Stimulated activated CD4-positive, alpha-beta T cell treated with anti-CD3 and anti-CD28 coated beads, Interleukin-15, amount 100 ng/mL, for 1 hour (primary cell): ENCODE measurements at regions not wholly inside any gene's neighbourhood (a gene's known extent, or its start where the extent isn't known, plus 50 kb on each side); places are given as distances from the start of the nearest gene placed in this dataset.
"Not testable (repeated sequence)": the region's sequence is repeated elsewhere in the genome, so short reads cannot be mapped to it uniquely, and the experiment has no call there.

Experiments used
- DNase-seq, 2 donors: peaks; one replicate each; pipeline ENCODE4 v3.0.0-alpha.2; 2020; ENCODE audit warnings: low read depth in 1 of 2, low spot score in 1 of 2

DNA sequence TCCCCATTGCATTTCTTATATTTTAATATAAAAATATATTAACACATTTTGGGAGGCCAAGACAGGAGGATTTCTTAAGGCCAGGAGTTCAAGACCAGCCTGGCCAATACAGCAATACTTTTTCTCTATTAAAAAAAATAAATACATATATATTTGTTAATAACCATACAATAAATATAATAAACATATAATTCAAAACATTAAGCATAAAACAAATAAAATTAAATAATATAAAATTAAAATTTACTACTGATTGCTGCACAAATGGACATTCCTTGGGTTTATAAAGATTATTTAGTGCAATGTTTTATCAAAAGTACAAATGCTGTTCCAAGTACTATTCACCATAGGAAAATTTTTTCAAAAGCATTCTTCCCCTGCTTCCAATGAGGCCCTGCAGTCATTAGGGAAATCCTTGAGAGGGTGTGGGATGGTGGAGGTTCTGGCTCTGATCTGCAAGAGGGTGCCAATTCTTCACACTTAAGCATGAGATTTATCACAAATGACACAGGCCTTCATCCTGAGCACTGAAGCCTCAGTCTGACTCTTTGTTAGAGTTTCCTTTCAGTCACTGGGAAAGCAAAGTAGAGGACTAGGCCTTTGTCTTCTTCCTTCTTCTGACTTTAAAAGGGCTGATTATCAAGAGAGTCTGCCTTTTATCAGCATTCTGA is 596.7 kb downstream of the EPM2A start:
- DNase-seq, result no peak

DNA sequence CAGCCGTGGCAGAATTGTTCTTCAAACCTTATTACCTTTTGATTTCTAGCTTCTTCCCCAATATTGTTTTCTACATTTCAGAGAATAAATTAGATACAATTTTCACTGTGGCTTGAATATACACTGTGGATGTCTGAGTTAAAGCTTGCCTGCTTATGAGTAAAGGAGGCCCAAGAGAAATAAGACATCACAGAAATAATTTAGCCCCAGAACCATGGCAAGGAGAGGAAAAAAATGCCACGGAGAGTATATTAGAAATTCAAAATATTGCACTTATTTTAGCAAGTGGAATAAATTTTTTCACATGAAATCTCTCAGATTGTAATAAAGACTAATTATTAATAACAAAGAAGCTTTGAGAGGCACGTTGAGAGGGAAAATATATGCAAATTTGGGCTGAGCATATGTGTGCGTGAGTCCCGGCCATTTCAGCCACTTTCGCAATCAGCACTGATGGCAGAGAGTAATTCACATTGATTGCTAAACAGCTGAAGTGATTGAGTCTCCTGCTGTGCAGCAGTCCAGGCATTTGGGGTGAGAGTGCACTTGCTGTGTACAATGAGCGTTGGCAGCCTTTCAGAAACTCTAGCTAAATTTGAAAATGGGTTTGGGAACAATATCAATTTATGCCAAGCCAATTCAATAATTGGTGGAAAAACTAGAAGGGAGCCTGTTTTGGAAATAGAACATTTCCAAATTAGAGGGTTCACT is 596.0 kb downstream of the EPM2A start:
- DNase-seq, result no peak

DNA sequence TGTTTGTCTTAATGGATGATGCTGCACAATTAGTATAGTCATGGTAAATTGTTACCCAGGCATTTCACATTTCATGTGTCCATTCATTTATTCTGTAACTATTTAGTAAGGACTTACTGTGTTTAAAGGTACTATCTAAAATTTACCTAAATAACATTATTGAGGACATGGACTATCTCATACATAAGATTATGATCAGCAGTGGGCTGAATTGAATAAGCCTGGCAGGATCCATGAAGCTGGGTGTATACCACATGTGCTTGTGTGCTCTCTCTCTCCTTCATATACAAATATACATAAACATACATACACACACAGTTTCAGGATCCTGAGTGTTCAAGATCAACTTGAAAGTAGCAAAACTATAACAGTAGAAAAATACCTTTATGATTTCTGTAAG is 595.4 kb downstream of the EPM2A start:
- DNase-seq, result no peak

DNA sequence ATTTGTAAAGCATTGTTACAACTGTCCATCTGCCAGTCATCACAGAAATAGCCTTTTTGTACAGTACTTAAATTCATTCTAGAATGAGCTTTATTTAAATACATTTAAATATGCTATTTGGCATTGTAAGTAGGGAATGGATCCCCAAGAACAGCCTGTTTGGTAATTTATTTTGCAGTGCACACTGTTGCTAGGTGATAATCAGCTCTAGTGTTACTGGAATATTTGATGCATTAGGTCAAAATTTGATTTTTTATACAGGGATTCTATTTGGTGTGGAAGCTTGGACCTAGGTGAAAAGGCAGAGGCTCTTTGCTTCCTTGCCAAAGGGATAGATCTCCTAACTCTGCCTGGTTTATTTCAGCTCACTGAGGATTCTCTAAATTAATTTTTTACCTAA is 593.7 kb downstream of the EPM2A start:
- DNase-seq, result no peak

DNA sequence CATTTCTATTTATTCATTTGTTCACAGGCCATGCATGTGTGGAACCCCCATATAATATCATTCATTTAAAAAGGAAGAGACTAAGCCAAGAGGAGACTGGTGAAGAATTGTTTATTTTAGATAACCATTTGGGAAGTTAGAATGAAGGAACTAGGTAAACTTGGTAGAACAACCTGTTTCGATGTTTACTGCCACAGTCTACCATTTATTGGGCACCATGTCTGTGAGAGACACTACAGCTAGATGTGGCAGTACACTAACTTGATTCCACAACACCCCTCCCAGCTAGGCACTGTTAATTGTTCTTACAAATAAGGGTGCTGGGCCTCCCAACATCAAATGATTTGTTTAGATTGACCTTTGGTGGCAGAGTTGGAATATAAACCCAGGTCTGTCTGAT is 592.4 kb downstream of the EPM2A start:
- DNase-seq, result no peak

DNA sequence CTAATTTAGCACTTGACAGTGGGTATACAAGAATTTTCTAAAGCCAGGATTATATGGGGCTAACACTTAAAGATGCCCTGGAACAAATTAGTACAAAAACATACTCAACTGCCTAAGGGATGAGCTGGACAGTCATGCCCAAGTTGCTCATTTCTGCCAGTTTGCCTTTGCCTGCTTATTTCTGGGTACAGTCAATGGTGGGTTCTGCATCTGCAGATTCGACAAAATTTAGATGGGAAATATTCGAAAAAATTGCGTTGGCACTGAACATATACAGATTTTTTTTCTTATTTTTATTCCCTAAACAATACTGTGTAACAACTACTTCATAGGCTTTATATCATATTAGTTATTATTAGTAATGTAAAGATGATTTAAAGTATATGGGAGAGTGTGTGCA is 591.9 kb downstream of the EPM2A start:
- no peak for DNase-seq

DNA sequence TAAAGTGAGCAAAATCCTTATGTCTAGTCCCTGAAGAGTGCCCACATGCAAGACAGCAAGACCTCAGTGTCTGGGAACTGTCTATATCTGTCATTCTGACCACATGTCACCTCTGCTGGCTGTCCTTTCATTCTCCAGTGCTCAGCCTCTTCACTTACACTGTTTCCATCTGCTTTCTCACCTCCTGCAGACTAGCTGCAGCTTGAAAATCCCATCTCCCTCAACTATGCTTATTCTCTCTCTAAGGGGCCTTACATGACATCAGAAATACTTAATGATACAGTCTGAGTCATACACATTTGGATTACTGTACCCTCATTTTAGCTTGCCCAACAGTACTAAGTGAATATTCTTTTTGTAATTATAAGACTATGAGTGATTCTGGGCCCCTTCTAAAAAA is 587.8 kb downstream of the EPM2A start:
- DNase-seq, result no peak

DNA sequence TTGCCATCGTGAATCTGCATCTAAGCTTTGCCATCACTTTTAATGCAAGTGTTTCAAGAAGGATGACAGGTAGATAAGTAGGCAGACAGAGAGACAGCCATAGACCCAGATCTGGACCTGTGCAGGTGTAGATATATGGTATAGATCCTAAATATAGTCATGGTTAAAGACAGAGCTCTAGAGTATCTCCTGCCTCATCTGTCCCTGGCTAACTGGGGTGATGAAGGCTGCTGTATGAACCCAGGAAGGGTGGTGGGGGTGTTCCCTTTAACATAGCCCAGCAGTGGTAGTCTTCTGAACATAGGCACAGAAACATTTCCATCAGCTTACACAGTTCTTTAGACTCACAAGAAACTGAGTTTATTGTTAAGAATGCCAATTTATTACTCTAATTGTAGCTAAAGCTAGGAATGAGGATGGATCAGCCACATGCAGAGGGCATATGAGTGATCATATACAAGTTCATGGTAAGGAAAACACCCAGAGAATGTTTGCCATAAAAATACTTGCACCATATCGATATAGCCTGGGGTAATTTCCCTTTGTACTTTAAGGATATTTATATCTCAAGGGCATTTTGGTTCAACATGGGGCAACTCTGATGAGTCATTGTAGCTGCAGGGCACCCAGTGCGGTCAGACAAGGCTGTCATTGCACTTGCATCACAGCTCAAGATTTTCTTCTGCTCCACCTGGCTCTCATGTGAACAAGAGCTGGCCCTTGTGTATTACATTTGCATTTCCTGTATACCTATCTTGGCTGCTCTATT is 587.2 kb downstream of the EPM2A start:
- DNase-seq, result no peak

DNA sequence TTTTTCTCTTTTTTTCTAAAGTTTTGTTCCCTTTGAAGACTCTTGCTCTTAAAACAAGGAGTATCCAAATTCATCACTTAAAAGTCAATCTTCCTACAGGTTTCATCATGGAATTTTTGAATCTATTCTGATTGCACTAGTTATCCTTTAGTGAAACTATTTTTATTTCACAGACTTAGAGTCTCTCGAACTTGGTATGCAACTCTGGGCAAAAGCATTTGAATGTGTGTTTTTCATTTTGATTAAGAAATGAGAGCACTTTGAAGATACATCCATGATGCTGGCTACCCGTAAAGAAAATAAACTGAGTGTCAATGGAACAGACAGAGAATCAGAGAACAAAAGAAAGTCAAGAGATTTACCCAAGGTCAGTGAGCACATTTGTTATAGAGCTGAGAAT is 586.5 kb downstream of the EPM2A start:
- no peak for DNase-seq

DNA sequence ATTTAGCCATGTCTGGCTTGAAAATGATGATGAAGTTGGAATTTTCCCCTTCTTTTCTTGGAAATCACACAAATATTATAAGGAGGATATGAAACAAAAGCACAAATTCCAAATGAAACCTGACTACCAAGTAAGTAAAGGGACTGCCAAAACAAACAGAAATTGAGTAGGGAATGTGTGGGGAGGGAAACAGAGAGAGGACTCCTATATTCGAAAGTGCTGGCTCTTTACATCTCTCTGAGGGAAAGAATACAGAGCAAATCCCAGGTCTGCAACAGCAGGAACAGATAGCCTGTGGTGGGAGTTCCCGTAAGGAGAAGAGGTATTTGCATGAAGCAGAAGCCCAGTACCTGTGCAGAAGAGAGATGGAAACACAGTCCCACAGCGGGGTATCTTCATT is 583.7 kb downstream of the EPM2A start:
- DNase-seq, result no peak

DNA sequence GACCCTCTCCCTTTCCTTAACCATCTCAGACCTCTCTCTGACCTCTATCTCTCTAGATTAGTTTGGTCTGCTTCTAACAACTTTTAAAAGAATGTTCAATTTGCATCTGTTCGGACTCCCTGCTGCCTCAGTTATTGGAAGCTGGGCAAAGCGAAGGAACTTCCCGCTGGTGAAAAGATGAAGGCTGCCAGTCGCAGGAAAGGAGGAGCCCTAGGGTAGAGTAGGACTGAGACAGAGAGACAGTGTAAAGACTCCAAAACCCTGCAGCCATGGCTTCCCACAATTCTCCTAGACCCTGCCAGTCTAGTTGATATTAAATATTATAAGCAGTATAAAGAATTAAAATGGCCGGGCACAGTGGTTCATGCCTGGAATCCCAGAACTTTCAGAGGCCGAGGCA is 581.8 kb downstream of the EPM2A start:
- DNase-seq, result no peak

DNA sequence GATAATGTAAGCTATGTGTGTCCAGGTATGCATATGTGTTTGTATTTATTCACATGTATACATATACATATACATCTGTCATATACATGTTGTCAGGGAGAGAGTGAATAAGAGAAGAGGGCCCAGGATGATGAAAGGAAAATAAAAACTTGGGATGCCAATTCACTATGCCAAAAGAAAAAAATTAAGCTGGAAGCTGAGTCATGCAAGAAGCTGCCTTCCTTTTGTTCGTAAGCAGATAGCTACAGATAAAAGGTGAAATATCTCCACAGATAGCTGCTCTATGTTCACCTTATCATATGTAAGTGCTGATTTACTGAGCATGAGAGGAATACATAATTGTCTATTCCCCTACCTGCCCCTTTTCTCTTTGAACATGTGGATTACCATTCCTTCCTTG is 579.9 kb downstream of the EPM2A start:
- DNase-seq, result no peak

DNA sequence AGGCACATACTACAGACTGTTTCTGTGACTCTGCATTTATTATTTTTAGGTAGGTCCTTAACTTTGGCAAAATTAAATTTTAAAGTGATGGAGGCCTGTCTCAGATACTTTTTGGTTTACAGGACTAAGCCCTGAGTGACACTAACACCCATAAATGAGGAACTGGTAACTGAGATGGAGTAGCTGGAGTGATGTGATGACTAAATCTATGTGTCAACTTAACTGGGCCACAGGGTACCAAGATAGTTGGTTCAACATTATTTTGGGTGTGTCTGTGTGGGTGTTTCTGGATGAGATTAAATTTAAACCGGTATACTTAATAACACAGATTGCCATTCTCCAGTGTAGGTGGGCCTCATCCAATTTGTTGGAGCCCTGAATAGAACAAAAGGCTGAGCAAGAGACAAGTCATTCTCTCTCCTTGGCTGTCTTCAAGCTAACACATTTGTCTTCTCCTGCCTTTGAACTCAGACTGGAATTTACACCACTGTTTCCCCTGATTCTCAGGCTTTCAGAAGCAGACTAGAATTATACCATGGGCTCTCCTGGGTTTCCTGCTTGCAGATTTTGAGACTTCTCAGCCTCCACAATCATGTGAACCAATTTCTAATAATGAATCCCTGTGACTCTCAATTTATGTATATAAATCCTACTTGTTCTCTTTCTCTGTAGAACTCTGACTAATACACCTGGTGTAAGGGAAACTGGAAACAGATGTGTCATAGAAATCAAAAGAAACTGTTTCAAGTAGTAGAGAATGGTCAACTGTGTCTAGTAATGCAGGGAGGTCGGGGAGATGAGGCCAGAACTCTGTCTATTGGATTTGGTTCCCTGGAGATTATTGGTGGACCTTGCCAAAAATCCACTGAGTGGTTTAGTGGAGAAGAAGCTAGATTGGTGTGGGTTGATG is 579.2 kb downstream of the EPM2A start:
- DNase-seq, result no peak

DNA sequence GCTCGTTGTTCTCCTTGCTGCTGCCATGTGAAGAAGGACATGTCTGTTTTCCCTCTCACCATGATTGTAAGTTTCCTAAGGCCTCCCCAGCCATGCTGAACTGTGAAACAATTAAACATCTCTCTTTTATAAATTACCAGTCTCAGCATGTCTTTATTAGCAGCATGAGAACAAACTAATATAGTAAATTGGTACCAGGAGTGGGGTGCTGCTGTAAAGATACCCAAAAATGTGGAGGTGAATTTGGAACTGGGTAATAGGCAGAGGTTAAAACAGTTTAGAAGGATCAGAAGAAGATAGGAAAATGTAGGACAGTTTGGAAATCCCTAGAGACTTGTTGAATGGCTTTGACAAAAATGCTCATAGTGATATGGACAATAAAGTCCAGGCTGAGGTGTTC is 576.7 kb downstream of the EPM2A start:
- not testable (repeated sequence) for DNase-seq

DNA sequence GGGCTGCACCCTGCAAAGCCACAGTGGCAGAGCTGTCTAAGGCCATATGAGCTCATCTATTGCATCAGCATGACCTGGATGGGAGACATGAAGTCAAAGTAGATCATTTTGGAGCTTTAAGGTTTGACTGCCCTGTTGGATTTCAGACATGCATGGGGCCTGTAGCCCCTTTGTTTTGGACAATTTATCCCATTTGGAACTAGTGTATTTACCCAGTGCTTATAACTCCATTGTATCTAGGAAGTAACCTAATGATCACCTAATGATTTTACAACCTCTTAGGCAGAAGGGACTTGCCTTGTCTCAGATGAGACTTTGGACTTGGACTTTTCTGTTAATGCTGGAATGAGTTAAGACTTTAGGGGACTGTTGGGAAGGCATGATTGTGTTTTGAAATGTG is 575.4 kb downstream of the EPM2A start:
- DNase-seq, result no peak

DNA sequence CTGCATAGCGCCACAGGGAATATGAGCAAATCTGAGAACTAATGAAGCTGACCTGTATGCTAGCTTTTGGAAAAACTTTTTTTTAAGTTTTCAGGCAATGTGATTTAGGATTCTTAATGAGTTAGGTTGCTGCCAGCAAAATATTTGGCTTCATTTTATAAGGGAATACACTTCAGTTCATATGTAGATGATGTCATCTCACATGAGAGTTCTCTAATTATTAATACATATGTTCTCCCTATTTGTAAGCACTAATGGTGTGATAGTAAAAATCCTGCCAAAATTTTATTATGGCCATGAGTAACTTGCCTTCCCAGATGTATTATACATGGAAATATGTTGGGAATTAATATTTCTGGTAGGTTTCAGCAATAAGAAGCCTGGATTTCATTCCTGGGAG is 573.8 kb downstream of the EPM2A start:
- no peak for DNase-seq

DNA sequence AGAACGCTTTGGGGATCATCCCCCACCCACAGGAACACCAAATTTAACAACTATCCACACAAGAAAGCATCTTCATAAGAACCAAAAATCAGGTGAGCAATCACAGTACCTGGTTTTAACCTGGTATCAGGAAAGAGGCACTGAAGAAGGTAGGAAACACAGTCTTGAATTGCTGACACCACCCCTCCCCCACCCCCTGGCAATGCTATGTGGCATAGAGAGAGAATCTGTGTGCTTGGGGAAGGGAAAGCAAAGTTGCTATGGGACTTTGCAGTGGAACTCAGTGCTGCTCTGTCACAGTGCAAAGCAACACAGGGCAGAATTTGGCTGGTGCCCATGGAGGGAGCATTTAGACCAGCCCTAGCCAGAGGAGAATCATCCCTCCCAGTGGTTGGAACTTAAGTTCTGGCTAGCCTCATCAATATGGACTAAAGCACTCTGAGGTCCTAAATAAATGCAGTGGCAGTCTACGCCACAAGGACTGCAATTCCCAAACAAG is 565.5 kb downstream of the EPM2A start:
- no peak for DNase-seq

DNA sequence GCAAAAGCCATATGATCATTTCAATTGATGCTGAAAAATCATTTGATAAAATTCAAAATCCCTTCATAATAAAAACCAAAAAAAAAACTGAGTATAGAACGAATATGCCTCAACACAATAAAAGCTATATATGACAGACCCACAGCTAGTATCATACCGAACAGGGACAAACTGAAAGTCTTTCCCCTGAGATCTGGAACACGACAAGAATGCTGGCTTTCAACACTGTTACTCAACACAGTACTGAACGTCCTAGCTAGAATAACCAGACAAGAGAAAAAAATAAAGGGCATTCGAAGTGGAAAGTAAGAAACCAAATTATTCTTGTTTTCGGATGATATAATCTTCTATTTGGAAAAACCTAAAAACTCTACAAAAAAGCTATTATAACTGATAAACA is 559.9 kb downstream of the EPM2A start:
- DNase-seq, result no peak

DNA sequence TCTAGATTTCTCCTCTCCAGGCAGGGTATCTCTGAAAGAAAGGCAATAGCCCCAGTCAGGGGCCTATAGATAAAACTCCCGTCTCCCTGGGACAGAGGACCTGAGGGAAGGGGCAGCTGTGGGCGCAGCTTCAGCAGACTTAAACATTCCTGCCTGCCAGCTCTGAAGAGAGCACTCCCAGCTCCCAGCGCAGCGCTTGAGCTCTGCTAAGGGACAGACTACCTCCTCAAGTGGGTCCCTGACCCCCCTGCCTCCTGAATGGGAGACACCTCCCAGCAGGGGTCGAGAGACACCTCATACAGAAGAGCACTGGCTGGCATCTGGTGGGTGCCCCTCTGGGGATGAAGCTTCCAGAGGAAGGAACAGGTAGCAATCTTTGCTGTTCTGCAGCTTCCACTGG is 556.9 kb downstream of the EPM2A start:
- DNase-seq, result no peak

DNA sequence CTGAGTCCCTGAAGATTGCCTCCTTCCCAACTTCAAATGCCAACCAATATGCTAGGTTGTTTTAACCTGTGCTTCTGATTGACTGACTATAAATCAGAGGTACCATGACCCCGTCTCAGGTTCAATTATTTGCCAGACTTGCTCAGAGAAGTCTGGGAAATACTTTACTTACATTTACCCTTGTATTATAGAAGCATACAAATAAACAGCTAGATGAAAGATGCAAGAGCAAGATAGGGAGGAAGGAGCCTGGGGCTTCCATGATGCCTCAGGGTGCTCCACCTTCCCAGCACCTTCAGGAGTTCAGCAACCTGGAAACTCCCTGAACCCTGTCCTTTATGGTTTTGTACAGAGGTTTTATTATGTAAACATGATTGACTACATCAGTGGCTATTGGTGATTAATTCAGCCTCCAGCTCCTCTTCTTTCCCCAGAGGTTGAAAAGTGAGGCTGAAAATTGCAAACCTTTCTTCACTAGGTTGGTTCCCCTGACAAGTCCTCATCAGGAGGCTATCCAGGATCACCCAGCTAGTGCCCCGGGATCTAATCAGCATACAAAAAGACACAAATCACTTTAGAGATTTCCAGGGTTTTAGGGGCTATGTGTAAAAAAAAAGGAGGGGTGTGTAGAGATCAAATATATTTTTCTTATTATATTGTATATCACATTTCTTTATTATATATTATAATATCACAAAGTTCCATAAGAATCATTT is 547.7 kb downstream of the EPM2A start:
- no peak for DNase-seq

DNA sequence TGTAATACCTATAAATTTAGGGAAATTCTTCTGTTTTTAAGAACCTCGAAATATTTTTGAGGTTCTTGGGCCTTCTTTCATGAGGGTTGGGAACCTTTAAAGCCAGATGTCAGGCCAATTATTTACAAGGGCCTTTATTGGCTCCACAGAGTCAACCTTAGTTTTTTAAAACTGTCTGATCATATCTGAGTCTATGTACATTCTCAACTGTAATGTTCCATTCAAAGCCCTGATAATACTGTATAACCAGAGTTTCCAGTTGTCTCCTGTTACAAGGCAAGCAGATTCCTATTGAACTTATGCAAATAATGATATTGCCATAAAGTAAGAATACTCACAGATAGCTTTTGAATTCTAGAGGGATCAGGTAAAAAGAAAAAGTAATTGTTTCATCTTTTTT is 545.5 kb downstream of the EPM2A start:
- DNase-seq, result no peak
